ENCODE measurements at regions not wholly inside any gene's neighbourhood (a gene's known extent, or its start where the extent isn't known, plus 50 kb on each side); places are given as distances from the start of the nearest gene placed in this dataset.

- no peak for DNase-seq
- Histone ChIP-seq H3K4me3 (no peak overlapping the region), H3K4me1 (no peaks in the 10 kb centered on the region), H3K9me3 (no peaks in the 10 kb centered on the region), H3K27ac (no peak overlapping the region), H3K36me3 (ENCODE audit: insufficient read depth in 1 of 2, low read depth in 1 of 2) (no peaks in the 10 kb centered on the region), H3K27me3 (ENCODE audit: insufficient read depth in 3 of 3, low read length in 2 of 3) (peaks cover 0 to 2% (median 0%) of the 10 kb centered on the region in 3 donors)
- ATAC-seq: peak in 1 of 4 donors; percentile 40
- intact Hi-C loops (cut with DNase I): no loop called here
- TF ChIP-seq CTCF (IDR thresholded peaks at IDR 0.05): no peak
- 71 to 88% (median 75%) methylated on average over 6 of the region's 6 CpGs for WGBS, 3 donors
Observed at GRCh38 chr13:39970177-39970846, 314.9 kb downstream of the COG6 start.

GRCh38 chr13:39971526-39971925, 316.1 kb downstream of the COG6 start:
- H3K4me1 ChIP-seq: no peaks in the 10 kb centered on the region
- no peak overlapping the region for H3K27ac ChIP-seq
- H3K27me3 ChIP-seq (ENCODE audit: insufficient read depth in 3 of 3, low read length in 2 of 3): no peaks in the 10 kb centered on the region
- 86 to 96% (median 89%) methylated on average over 3 of the region's 3 CpGs for WGBS, 3 donors
- no peak for ATAC-seq
- H3K9me3 ChIP-seq: no peaks in the 10 kb centered on the region
- no peak for DNase-seq
- no peak overlapping the region for H3K4me3 ChIP-seq
- intact Hi-C loops (cut with DNase I): no loop called here
- TF ChIP-seq CTCF (IDR thresholded peaks at IDR 0.05): no peak
- H3K36me3 ChIP-seq (ENCODE audit: insufficient read depth in 1 of 2, low read depth in 1 of 2): no peaks in the 10 kb centered on the region

GRCh38 chr13:39976481-39976880, 321.0 kb downstream of the COG6 start:
- H3K4me3 ChIP-seq: no peak overlapping the region
- no peak overlapping the region for H3K27ac ChIP-seq
- WGBS, 3 donors: 87 to 91% (median 87%) methylated on average over 6 of the region's 6 CpGs
- H3K36me3 ChIP-seq (ENCODE audit: insufficient read depth in 1 of 2, low read depth in 1 of 2): no peaks in the 10 kb centered on the region
- no peak for ATAC-seq
- no peaks in the 10 kb centered on the region for H3K9me3 ChIP-seq
- intact Hi-C loops (cut with DNase I): no loop called here
- no peak for TF ChIP-seq CTCF (IDR thresholded peaks at IDR 0.05)
- H3K27me3 ChIP-seq (ENCODE audit: insufficient read depth in 3 of 3, low read length in 2 of 3): no peaks in the 10 kb centered on the region
- DNase-seq: no peak
- H3K4me1 ChIP-seq: no peaks in the 10 kb centered on the region

GRCh38 chr13:39981056-39981455, 325.6 kb downstream of the COG6 start:
- Histone ChIP-seq H3K27me3 (ENCODE audit: insufficient read depth in 3 of 3, low read length in 2 of 3) (no peaks in the 10 kb centered on the region), H3K4me3 (no peak overlapping the region), H3K4me1 (no peaks in the 10 kb centered on the region), H3K9me3 (no peaks in the 10 kb centered on the region), H3K36me3 (ENCODE audit: insufficient read depth in 1 of 2, low read depth in 1 of 2) (no peaks in the 10 kb centered on the region), H3K27ac (no peak overlapping the region)
- ATAC-seq: no peak
- TF ChIP-seq CTCF (IDR thresholded peaks at IDR 0.05): no peak
- intact Hi-C loops (cut with DNase I): no loop called here
- DNase-seq: no peak

- Histone ChIP-seq H3K27me3 (ENCODE audit: insufficient read depth in 3 of 3, low read length in 2 of 3) (no peaks in the 10 kb centered on the region), H3K4me1 (no peaks in the 10 kb centered on the region), H3K4me3 (no peak overlapping the region), H3K27ac (no peak overlapping the region), H3K9me3 (no peaks in the 10 kb centered on the region), H3K36me3 (ENCODE audit: insufficient read depth in 1 of 2, low read depth in 1 of 2) (no peaks in the 10 kb centered on the region)
- DNase-seq (no peak), ATAC-seq (no peak)
- no peak for TF ChIP-seq CTCF (IDR thresholded peaks at IDR 0.05)
- intact Hi-C loops (cut with DNase I): no loop called here
- WGBS, 3 donors: 62 to 77% (median 76%) methylated on average over 4 of the region's 4 CpGs
Observed at GRCh38 chr13:39982745-39983144, 327.3 kb downstream of the COG6 start.
